GM19397 (cell line): ENCODE measurements at regions not wholly inside any gene's neighbourhood (a gene's known extent, or its start where the extent isn't known, plus 50 kb on each side); places are given as distances from the start of the nearest gene placed in this dataset.

Experiments used
- ATAC-seq: cut with Tn5 transposase; IDR thresholded peaks from one replicate; pipeline ENCODE4 v1.9.1; 2021; ENCODE audit warnings: mild to moderate bottlenecking, moderate library complexity; ENCODE audit not compliant: unreplicated experiment

- no peak for ATAC-seq
Measured at GRCh38 chr12:115474539-115475353, 790.8 kb upstream of the TBX3 start.

GRCh38 chr12:115473257-115473956 lies 789.4 kb upstream of the TBX3 start:
- no peak for ATAC-seq

- ATAC-seq: no peak
Measured at GRCh38 chr12:115472852-115473251, 788.9 kb upstream of the TBX3 start.

GRCh38 chr12:115470977-115471376 lies 787.0 kb upstream of the TBX3 start:
- ATAC-seq: no peak

- ATAC-seq: no peak
Measured at GRCh38 chr12:115470526-115470925, 786.6 kb upstream of the TBX3 start.

- no peak for ATAC-seq
Measured at GRCh38 chr12:115468087-115468510, 784.1 kb upstream of the TBX3 start.

GRCh38 chr12:115467531-115467930 lies 783.6 kb upstream of the TBX3 start:
- ATAC-seq: no peak

GRCh38 chr12:115466076-115466475 lies 782.1 kb upstream of the TBX3 start:
- ATAC-seq: no peak

- no peak for ATAC-seq
Measured at GRCh38 chr12:115464661-115465060, 780.7 kb upstream of the TBX3 start.

- ATAC-seq: no peak
Measured at GRCh38 chr12:115464111-115464581, 780.2 kb upstream of the TBX3 start.

GRCh38 chr12:115461401-115461800 lies 777.4 kb upstream of the TBX3 start:
- no peak for ATAC-seq

- no peak for ATAC-seq
Measured at GRCh38 chr12:115457798-115458197, 773.8 kb upstream of the TBX3 start.

- ATAC-seq: no peak
Measured at GRCh38 chr12:115456946-115457689, 773.1 kb upstream of the TBX3 start.

GRCh38 chr12:115455268-115455681 lies 771.3 kb upstream of the TBX3 start:
- ATAC-seq: no peak

GRCh38 chr12:115452751-115453281 lies 768.8 kb upstream of the TBX3 start:
- no peak for ATAC-seq

- no peak for ATAC-seq
Measured at GRCh38 chr12:115451780-115452736, 768.1 kb upstream of the TBX3 start.

GRCh38 chr12:115451151-115451779 lies 767.3 kb upstream of the TBX3 start:
- ATAC-seq: no peak

GRCh38 chr12:115450710-115451109 lies 766.7 kb upstream of the TBX3 start:
- ATAC-seq: no peak

GRCh38 chr12:115450017-115450416 lies 766.0 kb upstream of the TBX3 start:
- no peak for ATAC-seq

GRCh38 chr12:115449526-115449925 lies 765.6 kb upstream of the TBX3 start:
- no peak for ATAC-seq
